GM10248 (cell line): ENCODE measurements at regions not wholly inside any gene's neighbourhood (a gene's known extent, or its start where the extent isn't known, plus 50 kb on each side); places are given as distances from the start of the nearest gene placed in this dataset.

Experiments used
- CTCF ChIA-PET: fragments of 300-600 bp; sonication (Branson Sonifier 250); formaldehyde crosslinking; extraction: SDS; loops from one replicate; lab custom pipeline; 2021; ENCODE audit warnings: antibody characterized with exemption; lab: Yijun Ruan, JAX
- POLR2A ChIA-PET: fragments of 350-650 bp; sonication (Branson Sonifier 250); formaldehyde crosslinking; extraction: SDS; loops from one replicate; lab custom pipeline; 2020; ENCODE audit warnings: antibody characterized with exemption; lab: Yijun Ruan, JAX
- DNase-seq: peaks from one replicate; pipeline ENCODE4 v3.0.0; 2012; ENCODE audit errors: extremely low spot score
- TF ChIP-seq, protein P1 (sequence below): IDR thresholded peaks from 2 replicates; pipeline ENCODE4 v1.5.1; 2012; ENCODE audit warnings: mild to moderate bottlenecking, low read depth; ENCODE audit errors: extremely low read depth, missing control alignments, control extremely low read depth

DNA sequence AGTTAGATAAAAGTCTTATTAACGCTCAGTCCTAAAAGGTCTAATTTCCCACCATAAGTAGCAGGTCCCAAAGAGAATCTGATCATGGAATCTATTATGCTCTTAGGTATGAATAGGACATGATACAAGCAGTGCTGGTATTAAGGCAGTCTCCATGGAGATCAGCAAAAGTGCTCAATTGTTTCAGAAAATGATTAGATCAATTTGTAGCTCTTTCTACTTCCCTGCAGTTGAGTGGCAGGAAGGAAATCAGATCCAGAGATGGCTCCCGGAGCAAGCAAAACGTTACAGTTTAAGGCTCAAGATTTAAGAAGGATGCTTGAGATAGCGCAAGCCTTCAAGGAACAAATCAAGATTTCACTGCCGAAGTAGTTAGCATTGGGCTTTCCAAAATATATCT lies 205.7 kb downstream of the DRD1 start:
- TF ChIP-seq, protein P1, sequence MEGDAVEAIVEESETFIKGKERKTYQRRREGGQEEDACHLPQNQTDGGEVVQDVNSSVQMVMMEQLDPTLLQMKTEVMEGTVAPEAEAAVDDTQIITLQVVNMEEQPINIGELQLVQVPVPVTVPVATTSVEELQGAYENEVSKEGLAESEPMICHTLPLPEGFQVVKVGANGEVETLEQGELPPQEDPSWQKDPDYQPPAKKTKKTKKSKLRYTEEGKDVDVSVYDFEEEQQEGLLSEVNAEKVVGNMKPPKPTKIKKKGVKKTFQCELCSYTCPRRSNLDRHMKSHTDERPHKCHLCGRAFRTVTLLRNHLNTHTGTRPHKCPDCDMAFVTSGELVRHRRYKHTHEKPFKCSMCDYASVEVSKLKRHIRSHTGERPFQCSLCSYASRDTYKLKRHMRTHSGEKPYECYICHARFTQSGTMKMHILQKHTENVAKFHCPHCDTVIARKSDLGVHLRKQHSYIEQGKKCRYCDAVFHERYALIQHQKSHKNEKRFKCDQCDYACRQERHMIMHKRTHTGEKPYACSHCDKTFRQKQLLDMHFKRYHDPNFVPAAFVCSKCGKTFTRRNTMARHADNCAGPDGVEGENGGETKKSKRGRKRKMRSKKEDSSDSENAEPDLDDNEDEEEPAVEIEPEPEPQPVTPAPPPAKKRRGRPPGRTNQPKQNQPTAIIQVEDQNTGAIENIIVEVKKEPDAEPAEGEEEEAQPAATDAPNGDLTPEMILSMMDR = no peak
- DNase-seq = no peak
- CTCF ChIA-PET = no interaction called here
- POLR2A ChIA-PET = no interaction called here

DNA sequence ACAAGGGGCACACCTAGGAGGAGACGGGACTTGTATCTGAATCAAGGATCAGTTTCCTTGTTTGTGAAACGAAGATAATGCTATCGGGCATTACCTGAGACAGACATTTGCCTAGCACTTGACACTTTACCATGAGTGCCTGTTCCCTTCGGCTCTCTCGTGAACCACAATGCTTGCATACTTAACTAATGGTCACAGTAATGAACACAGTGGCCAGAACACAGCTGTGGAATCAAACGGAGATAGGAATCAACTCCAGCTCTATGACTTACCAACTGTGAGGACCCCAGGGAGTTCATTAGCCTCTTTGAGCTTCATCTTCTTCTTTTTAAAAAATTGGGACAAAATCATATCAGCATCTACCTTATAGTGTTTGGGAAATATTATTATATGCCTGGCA lies 207.8 kb downstream of the DRD1 start:
- no peak for DNase-seq
- POLR2A ChIA-PET = no interaction called here
- CTCF ChIA-PET = interaction anchor here (2.3 kb wide), 1 partner anchor 9 kb away, joined by 6 read pairs; no protein-coding TSS in a partner anchor
- TF ChIP-seq, protein P1 = no peak

DNA sequence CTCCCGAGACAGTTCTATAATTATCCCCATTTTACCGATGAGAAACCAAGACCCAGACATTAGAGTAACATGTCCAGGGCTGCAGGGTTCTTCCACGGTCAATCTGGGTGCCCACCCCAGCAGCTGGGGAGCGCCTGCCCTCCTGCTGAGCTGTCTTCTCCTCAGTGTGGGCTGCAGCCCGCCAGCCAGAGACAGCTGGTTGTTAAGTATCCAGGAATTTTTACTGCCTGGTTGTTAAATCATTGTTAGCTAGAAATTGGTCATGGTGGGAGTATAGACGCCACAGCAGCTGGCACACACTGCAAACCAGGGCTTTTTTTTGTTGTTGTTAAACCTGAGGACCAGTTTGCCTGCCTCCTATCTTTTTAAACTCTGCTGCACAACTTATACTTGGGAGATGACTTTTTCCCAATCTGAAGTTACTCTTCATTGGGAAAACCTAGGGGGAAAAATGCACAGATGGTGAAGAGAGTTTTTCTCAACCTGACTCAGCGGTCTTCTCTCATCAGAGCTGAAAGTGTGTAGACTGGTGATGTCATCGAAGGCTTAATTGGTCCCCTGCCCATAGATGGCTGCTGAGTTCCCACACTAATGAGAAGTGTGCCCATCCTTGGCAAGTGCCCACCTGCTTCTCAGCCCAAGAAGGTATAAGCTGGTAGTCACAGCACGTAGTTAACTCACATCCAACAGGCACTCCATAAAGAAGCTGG lies 208.6 kb downstream of the DRD1 start:
- ChIA-PET POLR2A (no interaction called here), CTCF (interaction anchor here (0.7 to 2.3 kb wide), 3 partner anchors 9 to 11 kb away, joined by 3 to 6 read pairs (median 4); no protein-coding TSS in a partner anchor)
- TF ChIP-seq, protein P1 = no peak
- DNase-seq = no peak

DNA sequence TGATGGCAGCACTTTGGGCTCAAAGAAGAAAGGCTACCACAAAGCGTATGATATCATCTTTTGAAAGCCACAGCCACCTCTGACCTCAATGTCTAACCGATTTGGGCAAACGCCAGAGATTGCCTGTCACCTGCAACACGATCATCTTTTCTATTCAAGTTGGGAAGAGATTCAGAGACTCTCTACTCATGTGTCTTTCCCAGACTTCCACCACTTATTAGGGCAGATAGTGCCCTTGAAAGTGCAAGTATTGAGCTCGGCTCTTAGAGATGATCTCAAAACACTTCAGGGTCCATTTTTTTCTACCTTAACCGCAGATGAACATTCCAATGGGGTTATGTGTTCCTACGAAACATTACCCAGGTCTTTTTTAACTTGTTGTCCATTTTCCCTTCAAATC lies 213.7 kb downstream of the DRD1 start:
- POLR2A ChIA-PET = no interaction called here
- CTCF ChIA-PET = no interaction called here
- TF ChIP-seq, protein P1 = no peak
- no peak for DNase-seq

DNA sequence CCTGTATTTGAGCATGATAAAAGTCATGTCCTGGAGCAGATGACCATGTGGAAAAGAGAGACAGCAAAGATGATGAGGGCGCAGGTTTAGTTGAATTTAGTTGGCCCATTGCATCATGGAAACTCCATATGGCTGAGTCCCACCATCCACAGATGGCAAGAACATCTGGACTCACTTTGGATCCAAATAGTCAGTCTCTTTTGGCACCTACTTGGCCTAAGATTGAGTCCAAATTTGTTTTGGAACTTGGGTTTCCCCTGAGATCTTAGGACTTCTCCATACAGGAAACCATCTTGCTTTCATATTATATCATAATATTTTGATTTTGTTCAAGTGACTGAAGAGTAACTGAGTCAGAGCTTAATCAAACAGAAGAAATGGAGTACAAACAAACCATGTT lies 217.5 kb downstream of the DRD1 start:
- ChIA-PET CTCF (no interaction called here), POLR2A (no interaction called here)
- TF ChIP-seq, protein P1 = no peak
- no peak for DNase-seq

DNA sequence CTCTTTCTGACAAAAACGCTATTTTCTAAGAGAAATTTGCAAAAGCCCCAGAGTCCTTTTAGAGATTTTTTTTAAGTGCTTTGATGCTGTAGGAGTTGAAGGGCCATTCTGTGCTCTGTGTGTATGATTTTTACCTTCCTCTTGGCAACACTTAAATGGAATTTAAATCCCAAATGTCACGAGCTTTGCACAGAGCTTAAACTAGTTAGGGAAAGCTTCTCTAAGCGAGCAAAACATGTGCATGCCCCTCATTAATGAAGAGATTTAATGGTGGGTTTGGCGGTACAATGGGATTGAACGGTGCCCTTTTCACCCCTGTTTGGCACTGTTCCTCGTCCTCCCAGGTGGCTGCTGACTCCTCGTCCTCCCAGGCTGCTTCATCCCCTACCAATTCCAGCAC lies 220.7 kb downstream of the DRD1 start:
- no peak for DNase-seq
- POLR2A ChIA-PET = no interaction called here
- TF ChIP-seq, protein P1 = no peak
- CTCF ChIA-PET = no interaction called here

DNA sequence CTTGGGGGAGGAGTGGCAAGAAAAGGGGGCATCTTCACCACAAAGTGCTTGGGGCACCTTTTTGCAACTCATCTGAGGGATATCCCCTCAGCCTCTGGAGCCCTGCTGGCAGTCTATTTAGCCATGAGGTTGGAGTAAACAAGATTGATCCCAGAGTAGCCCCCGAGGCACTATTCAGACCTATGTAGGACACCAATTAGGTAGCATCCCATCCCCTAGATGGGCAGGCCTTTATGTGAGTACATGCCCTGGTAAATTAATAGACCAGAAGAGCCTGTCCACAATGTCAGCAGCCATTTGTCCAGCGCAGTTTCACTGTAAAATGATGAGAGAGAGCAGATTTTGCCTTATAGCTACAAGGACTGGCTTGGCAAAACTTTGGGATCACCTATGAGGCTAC lies 221.4 kb downstream of the DRD1 start:
- ChIA-PET CTCF (no interaction called here), POLR2A (no interaction called here)
- TF ChIP-seq, protein P1 = no peak
- DNase-seq = no peak
